NCI-H2081 (cell line): ENCODE measurements at regions not wholly inside any gene's neighbourhood (a gene's known extent, or its start where the extent isn't known, plus 50 kb on each side); places are given as distances from the start of the nearest gene placed in this dataset.
A peak's percentile ranks its signal among the peaks of the same experiment; 100 is the strongest.

ENCODE experiments used
- DNase-seq, 2 experiments: peaks; one replicate each; lab custom pipeline; 2025; lab: John Stamatoyannopoulos, UW

- DNase-seq: no peak
Observed at GRCh38 chr3:181764544-181764943, 52.8 kb downstream of the SOX2 start.

DNA sequence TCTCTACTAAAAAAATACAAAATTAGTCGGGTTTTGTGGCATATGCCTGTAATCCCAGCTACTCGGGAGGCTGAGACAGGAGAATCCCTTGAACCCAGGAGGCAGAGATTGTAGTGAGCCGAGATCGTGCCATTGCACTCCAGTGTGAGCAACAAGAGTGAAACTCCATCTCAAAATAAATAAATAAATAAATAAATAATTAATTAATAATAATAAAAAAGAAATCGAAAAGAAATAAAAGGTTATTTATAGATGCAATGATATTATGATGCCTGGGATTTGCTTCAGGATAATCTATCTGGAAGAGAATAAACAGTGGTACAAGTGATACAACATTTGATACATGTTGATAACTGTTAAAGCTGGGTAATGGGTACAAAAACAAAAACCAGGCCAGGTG, 58.6 kb downstream of the SOX2 start:
- no peak for DNase-seq

- no peak for DNase-seq
Observed at GRCh38 chr3:181771120-181771519, 59.4 kb downstream of the SOX2 start.

- DNase-seq: no peak
Observed at GRCh38 chr3:181772166-181772565, 60.4 kb downstream of the SOX2 start.

- no peak for DNase-seq
Observed at GRCh38 chr3:181773921-181774320, 62.2 kb downstream of the SOX2 start.

DNA sequence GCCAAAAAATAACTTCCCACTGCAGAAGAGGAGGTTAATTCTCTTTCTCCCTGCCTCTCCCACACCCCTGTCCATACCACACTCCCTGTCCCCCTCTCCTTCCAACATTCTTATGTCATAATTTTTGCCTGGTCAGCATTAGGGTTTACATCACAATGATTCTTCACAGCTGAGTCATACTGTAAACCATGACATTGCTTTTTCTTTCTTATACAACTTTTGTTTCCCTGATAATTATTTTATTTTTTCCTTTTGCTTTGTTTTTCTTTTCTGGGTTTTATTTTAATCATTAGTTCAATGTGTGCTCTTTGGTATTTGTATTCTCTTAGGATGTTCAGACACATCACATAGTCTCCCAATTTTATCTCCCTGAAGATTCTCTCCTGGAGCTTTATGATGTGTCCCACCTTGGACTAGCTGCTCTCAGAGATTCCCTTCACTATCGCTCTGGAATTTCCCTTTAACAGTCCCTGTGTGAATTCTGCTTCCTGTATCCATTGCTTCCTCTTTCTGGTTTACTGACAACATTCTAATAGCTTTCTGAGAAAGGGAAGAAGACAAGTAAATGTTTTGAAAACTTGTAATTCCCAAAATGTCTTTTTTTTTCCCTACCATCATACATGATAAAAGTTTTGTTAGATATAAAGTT, 70.7 kb downstream of the SOX2 start:
- no peak for DNase-seq

DNA sequence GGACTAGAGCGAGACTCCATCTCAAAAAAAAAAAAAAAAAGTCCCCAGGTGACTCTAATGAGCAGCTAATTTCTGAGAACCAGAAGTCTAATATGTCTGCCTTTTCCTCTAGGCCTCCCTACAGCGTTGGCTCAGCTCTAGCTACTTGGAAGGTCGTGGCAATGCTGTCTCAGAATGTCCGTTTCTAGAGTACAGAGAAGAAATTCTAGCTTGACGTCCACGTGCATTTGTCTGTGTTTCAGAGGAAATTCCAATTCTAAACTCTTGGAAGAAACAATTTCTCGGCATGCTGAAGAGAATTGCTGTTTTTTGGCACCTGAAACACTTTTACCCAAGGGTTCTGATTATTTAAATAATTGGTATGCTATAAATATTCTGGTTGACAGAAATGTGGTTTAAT, 78.8 kb downstream of the SOX2 start:
- no peak for DNase-seq

DNA sequence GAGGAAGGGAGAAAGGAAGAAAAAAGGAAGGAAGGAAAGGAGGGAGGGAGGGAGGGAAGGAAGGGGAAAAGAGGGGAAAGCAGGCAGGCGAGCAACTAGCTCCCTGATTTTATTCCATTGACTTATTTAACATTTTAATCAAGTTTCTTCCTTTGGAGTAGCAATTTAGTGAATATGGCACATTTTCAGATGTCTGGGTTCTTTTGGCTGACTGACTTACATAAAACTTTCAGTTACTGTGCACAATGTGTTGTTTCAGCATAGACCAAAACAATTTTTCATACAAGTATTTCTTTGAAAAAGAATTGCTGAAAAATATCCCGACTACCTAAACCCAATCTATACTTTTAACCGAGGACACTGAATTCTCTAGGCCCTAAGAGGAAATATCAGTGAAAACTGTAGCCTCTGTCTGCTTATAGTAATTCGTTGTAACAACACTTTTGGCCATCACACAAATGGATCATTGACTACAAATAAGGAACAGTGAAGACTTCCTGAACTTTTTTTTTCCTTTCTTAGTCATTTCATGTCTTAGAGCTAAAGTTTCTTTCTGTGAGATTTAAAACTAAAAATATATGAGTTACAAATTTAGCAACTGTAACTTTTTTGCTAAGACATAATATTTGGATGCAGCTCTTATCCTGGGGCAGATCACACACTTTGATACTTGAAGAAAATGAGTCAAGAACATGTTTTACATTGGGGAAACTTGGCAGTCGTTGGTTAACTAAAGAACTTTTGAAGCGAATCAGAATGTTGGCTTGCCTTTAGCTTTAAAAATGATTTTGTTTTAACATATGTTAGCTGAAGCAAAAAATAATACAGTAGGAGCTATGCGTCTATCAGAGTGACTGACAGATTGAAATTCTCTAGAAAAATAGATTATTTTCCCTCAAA, 79.6 kb downstream of the SOX2 start:
- no peak for DNase-seq

DNA sequence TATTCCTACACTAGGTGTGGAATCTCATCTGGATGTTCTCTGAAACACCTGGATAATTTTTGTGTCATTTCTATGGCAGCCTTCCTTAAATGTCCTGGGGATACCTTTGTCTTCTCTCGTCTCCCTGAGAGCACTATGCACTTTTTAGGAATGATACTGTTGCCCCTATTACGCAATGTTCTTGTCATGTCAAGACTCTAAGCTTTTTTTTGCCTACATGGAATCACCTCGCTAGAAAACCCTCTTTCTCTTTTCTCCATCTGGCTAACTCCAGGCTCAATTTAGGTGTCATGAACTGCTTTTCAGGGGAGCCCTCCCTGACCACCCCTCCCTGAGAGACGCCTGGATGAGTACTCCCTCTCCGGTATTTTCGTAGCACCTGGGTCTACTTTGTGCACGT, 81.3 kb downstream of the SOX2 start:
- DNase-seq: no peak

DNA sequence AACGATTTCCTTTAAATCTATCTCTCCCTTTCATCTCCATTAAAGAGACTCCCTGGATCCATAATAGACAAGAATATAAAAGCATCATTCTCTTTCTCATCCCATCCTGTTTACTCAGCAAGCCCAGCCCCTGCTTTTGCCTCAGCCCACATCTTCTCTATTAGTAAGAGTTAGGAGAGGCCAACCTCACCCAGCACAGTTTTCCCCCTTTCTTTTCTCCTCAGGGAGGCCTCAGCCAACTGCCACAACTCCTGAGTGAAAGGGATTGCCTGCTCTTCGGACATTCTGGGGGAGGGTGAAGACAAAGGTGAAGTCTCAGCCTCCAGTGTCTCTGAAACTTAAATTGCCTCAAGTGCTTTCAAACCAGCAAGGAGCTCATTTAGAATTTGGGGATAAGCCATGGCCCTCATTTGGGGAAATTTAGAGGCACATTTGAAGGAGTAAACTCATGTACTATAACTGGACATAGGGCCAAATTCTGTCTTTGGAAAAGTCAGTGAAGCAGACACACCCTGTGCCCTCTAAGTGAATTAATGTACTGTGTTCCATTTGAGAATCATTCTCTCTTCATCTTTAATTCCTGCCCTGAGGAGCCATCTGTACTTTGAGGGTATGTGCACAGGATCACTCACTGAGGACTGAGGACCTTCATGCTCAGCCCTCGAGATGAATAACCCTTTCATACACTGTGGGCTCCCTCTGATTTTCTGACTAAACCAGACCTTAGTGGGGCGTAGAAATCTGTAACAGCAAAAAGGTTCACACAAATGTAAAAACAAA, 82.5 kb downstream of the SOX2 start:
- DNase-seq: peak; percentile 91 to 97

DNA sequence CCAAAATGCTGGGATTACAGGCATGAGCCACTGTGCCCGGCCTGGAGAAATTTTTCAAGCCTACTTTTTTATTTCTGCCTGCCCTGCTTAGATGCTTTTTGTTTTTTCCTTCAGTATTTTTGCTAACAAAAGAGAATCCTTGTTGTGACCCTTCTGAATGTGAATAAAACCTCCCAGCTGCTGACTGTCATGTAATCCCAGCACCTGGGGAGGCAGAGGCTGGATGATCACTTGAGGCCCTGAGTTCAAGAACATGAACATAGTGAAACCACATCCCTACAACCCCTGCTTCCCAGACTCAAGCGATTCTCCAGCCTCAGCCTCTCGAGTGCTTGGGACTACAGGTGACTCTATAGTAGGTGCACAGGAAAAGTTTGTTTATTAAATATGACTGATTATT, 84.9 kb downstream of the SOX2 start:
- DNase-seq: no peak

DNA sequence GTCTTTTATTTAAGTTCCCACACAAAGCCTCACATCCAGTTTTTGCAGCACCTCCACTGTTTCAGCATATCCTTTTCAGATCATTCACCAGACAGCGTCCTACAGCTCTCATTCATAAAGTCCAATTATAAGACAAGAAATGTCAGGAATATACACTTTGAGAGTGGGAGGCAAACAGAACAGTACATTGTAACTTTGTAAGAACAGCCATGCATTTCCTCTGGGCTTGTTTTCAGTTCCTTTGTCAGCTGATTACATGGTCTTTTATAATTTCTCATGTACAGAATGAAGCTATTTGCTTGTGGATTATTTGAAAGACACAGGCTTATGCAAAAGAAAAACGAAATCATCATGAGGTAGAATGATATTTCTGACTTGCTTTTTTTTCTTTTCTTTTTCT, 85.7 kb downstream of the SOX2 start:
- DNase-seq: peak; percentile 91 to 93

DNA sequence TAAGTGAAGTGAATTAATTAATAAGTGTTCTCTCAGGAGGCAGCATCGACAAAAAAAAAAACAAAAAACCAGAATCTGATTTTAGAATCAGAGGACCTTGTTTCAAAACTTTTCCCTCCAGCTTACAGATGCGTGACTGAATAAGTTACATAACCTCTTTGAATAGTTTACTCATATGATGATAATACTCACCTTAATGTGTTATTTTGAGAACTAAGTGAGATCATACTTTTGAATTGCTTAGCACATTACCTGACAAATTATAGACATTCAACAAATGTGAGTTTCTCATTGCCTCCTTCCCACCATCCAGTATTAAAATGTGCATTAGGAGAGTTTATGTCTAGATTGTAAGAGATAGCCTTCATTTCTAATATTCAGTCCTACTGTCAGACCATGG, 94.0 kb downstream of the SOX2 start:
- DNase-seq: no peak

GRCh38 chr3:181808053-181808452, 96.3 kb downstream of the SOX2 start:
- DNase-seq: no peak

DNA sequence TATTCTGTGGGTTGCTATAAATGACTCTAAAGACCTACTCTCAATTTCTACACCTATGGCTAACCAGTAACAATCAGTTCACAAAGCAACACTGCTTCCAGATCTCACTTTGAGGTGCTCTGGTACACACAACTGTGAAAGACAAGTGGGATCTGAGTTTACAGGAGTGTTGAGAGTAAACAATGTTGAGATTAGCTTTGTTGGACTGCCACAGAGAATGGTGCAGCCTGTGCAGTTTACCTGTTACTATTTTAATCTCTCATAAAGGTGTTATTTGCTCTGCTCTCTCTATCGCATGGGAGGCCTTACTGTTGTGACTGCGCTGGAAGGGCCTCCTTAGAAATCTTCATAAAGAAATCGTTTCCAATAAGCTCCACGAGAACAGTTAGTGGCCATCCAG, 112.0 kb downstream of the SOX2 start:
- peak; percentile 48 to 74 for DNase-seq

GRCh38 chr3:181824961-181825360, 113.2 kb downstream of the SOX2 start:
- no peak for DNase-seq

- DNase-seq: peak; percentile 99 to 100
Observed at GRCh38 chr3:181839039-181839915, 127.6 kb downstream of the SOX2 start.

GRCh38 chr3:181839916-181840297, 128.2 kb downstream of the SOX2 start:
- peak in 1 of 2 experiments; percentile 71 for DNase-seq

- peak; percentile 33 to 79 for DNase-seq
Observed at GRCh38 chr3:181844211-181844610, 132.5 kb downstream of the SOX2 start.

DNA sequence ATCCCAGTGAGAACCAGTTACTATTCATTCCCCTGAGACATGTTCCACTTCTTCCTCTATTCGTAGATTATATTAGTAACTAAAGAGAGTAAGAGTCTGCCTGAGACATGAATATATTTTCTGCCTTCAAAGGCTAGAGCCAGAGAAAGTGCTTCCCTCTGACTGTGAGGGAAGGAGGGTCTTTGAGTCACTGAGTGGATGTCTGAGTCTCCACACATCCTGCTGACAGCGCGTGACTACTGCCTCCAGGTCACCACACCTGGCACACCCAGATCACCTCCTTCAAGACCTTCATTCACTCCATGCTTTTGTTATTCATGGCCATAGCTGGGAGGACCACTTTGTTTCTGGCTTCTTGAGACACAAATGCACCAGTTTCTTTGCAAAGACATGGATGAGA, 135.6 kb downstream of the SOX2 start:
- no peak for DNase-seq

DNA sequence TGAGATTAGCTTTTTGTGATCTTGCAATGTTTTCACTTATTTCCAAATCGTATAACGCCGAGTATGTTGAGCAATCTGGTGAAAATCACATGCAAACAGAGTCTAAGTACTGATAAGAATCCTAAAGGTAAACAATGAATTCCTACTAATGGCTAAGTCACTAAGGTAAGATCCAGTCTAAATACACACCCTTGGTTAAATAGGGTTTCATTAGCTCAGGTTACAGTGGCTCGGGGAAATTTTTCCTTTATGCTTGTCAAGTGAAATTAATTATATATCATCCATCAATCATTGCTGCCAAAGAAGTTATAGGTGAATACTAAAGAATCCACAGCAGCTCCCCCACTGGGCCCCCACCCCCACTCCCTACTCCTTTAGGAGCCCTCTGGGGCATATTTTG, 139.3 kb downstream of the SOX2 start:
- DNase-seq: no peak

GRCh38 chr3:181855825-181856224, 144.1 kb downstream of the SOX2 start:
- DNase-seq: no peak
